GM12865 (cell line): ENCODE measurements at regions not wholly inside any gene's neighbourhood (a gene's known extent, or its start where the extent isn't known, plus 50 kb on each side); places are given as distances from the start of the nearest gene placed in this dataset.

Experiments used
- DNase-seq: peaks from one replicate; pipeline ENCODE4 v3.0.0; 2010; ENCODE audit warnings: low read depth
- H3K4me3 ChIP-seq: 2 replicates; pipeline ENCODE4 v1.5.1; 2011; ENCODE audit warnings: mild to moderate bottlenecking, low read depth, low read length, control low read depth
- TF ChIP-seq, protein P1 (sequence below): IDR thresholded peaks from 2 replicates; pipeline ENCODE4 v1.5.1; 2011; ENCODE audit warnings: low read length, control low read depth, low read depth, inconsistent platforms; ENCODE audit not compliant: insufficient read depth; ENCODE audit errors: missing control alignments

DNA sequence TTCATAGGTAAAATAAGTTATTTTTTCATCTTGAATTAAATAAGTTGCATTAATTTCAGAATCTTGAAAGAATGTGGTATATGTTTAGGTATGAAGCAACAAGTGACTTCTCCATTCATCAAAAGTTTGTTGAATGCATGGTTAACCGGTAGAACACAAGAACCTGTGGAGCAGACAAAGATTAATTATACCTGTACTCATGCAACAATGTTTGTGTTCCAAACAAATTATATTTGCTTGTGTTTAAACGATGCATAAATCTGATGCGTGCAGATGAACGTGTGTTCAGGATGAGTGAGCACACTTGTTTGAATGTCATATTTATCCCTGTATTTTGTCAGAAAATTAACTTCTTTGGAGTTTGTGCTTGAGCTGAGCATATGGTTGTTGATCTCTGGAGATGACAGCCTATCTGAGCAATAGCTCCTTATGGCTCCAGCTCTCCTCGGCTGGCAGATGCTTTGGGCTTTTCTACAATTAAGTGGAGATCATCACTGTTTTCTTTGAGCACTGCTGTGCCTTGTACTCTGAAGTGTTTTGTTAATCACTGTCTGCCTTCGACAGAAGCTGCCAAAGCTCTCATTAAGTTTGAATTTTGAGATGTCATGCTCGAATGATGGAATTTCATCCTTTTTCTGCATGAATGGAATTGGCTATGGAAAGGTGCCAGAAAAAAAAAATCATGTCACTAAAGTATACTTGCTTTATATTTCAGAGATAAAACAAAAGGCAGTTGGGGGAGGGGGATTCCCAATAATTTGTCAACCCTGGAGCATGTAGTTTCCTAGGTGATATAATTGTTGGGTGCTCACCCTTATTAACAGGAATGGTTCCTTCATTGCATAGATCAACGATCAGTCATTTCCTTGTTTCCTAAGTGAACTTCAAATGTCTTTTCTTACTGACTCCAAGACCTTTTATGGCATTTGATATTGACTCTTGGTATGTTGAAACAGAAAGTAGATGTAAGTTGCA, 502.5 kb upstream of the ARRDC3 start:
- H3K4me3 ChIP-seq, result no peak overlapping the region
- TF ChIP-seq, protein P1, sequence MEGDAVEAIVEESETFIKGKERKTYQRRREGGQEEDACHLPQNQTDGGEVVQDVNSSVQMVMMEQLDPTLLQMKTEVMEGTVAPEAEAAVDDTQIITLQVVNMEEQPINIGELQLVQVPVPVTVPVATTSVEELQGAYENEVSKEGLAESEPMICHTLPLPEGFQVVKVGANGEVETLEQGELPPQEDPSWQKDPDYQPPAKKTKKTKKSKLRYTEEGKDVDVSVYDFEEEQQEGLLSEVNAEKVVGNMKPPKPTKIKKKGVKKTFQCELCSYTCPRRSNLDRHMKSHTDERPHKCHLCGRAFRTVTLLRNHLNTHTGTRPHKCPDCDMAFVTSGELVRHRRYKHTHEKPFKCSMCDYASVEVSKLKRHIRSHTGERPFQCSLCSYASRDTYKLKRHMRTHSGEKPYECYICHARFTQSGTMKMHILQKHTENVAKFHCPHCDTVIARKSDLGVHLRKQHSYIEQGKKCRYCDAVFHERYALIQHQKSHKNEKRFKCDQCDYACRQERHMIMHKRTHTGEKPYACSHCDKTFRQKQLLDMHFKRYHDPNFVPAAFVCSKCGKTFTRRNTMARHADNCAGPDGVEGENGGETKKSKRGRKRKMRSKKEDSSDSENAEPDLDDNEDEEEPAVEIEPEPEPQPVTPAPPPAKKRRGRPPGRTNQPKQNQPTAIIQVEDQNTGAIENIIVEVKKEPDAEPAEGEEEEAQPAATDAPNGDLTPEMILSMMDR, result no peak
- DNase-seq, result no peak

DNA sequence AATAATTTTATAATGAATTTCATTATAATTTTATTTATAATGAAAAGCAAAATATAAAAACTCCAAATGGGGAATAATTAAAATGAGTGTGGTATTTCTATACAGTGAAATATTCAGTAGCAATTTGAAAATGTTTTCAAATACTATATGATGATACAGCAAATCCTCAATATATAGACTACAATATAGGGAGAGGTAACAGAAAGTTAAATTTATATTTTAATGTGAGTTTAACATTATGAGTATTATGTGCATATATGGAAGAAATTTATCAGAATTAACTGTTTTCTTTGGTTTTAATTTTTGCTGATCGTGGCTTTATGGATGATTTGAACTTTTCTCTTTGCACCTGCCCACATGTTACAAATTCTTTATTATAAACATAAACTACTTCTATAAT, 500.9 kb upstream of the ARRDC3 start:
- TF ChIP-seq, protein P1, result no peak
- no peak for DNase-seq
- no peak overlapping the region for H3K4me3 ChIP-seq

DNA sequence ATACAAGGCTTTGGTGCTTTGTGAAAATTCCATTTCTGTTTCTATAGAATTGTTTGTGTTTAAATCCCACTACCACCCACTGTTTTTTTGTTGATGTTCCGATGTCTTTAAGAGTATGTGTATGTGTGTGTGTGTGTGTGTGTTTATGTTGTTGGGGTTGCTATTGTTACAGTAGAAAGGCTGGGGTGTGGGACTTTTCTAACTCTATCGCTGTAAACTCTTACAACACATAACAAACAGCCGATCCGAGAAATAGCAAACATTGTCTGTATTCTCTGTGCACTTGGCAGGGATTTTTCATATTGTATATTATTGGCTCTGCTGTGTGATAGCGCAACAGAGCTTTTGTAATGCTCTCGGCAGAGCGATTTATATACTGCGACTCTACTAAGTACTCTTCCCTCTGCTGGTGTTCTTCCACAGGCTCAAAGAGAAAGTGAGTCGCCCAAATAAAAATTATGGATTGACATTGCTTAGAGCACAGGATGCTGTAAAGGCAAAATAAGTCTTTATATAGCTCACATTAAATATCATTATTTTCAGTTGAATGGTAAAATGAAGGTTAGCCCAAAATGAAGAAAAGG, 492.2 kb upstream of the ARRDC3 start:
- TF ChIP-seq, protein P1, result no peak
- no peak for DNase-seq

DNA sequence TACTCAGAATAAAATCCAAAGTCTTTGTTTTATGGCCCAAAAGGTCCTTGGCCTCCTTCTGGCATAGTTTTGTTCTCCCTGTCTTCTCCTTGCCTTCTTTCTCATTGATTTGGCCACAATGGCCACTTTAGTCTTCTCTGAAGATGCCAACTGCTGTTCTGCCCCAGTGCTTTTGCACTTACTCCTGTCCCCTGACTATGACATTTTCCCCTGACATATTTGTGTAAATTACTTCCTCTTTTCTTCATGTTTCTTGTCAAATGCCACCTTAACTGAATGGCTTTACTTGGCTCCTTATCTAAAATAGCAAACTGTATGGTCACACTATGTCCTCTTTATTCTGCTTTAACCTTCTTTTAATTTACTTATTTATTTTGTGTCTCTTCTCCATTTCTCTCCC, 484.7 kb upstream of the ARRDC3 start:
- H3K4me3 ChIP-seq, result no peak overlapping the region
- DNase-seq, result no peak
- TF ChIP-seq, protein P1, result no peak

More for the DNA sequence above, 492.2 kb upstream of the ARRDC3 start:
- no peak overlapping the region for H3K4me3 ChIP-seq

DNA sequence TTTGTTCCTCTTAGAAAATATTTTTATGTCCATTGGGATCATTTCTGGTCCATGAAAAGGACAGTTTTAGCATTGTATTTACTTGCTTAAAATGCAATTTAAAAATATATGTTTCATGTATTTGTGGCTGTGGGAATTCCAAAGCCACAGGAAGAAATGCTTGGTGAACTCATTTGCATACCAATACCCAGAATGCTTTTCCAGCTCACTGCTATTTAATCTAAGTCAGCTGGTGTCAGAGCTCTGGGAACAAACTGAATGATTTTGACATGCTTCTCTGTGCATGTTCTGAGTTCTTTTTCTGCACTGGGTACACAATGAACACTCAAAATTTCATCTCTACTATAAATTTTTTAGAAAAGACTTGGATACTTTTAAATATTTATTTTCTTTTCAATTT, 482.8 kb upstream of the ARRDC3 start:
- no peak overlapping the region for H3K4me3 ChIP-seq
- TF ChIP-seq, protein P1, result no peak
- no peak for DNase-seq

DNA sequence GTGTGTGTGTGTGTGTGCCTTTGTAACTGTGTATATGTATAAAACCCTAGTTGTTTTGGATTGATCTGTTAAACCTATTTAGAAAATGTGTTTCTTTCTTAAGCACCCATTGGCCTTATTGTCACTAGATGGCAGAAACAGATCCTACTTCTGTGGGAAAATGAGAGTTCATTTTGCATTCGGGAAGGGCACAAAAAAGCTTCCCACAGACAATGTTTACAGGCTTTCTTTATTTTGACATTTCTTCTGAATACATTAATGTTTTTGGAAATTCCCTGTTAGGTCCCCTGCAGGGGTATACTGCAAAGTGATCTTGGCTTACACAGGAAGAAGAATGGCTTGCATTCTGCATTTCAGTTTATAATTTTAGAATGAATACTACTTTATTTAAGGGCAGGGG, 481.8 kb upstream of the ARRDC3 start:
- no peak for DNase-seq
- TF ChIP-seq, protein P1, result no peak
- no peak overlapping the region for H3K4me3 ChIP-seq
